Smooth muscle cell (in vitro differentiated cells): ENCODE measurements at regions not wholly inside any gene's neighbourhood (a gene's known extent, or its start where the extent isn't known, plus 50 kb on each side); places are given as distances from the start of the nearest gene placed in this dataset.

Source experiments
- DNase-seq: peaks from one replicate; lab custom pipeline; 2025; ENCODE audit not compliant: unreplicated experiment; lab: John Stamatoyannopoulos, UW
- H2AFZ ChIP-seq: fragments of 200-600 bp; sonication (generic); 2 replicates; pipeline ENCODE4 v1.6.0; 2016; ENCODE audit warnings: antibody characterized with exemption, low read depth, mild to moderate bottlenecking
- H3F3A ChIP-seq: fragments of 200-600 bp; sonication (generic); 2 replicates; pipeline ENCODE4 v1.6.0; 2017; ENCODE audit warnings: antibody characterized with exemption, low read depth
- H3K27ac ChIP-seq: fragments of 200-600 bp; sonication (generic); 2 replicates; pipeline ENCODE4 v1.5.1; 2016; ENCODE audit warnings: low read depth, mild to moderate bottlenecking
- H3K27me3 ChIP-seq: fragments of 200-600 bp; sonication (generic); 2 replicates; pipeline ENCODE4 v1.6.1; 2016; ENCODE audit warnings: low read depth, mild to moderate bottlenecking
- H3K36me3 ChIP-seq: fragments of 200-600 bp; sonication (generic); 2 replicates; pipeline ENCODE4 v1.5.1; 2016; ENCODE audit warnings: low read depth
- H3K4me1 ChIP-seq: fragments of 200-600 bp; sonication (generic); 2 replicates; pipeline ENCODE4 v1.5.1; 2016; ENCODE audit warnings: low read depth
- H3K4me2 ChIP-seq: fragments of 200-600 bp; sonication (generic); 2 replicates; pipeline ENCODE4 v1.6.0; 2016; ENCODE audit warnings: mild to moderate bottlenecking
- H3K4me3 ChIP-seq: fragments of 200-600 bp; sonication (generic); 2 replicates; pipeline ENCODE4 v1.5.1; 2016; ENCODE audit warnings: mild to moderate bottlenecking
- H3K79me2 ChIP-seq: fragments of 200-600 bp; sonication (generic); 2 replicates; pipeline ENCODE4 v1.6.0; 2016; ENCODE audit warnings: low read depth, mild to moderate bottlenecking
- H3K9ac ChIP-seq: fragments of 200-600 bp; sonication (generic); 2 replicates; pipeline ENCODE4 v1.6.0; 2016; ENCODE audit warnings: low read depth
- H3K9me3 ChIP-seq: fragments of 200-600 bp; sonication (generic); replicated peaks from 2 replicates; pipeline ENCODE4 v1.5.1; 2016; ENCODE audit warnings: low read depth
- H4K20me1 ChIP-seq: fragments of 200-600 bp; sonication (generic); 2 replicates; pipeline ENCODE4 v1.6.0; 2016; ENCODE audit warnings: low read depth
- CTCF ChIP-seq: fragments of 200-600 bp; sonication (generic); IDR thresholded peaks from 2 replicates; pipeline ENCODE4 v1.5.1; 2017; ENCODE audit warnings: borderline replicate concordance, mild to moderate bottlenecking, antibody characterized with exemption; ENCODE audit not compliant: insufficient read depth, poor library complexity, severe bottlenecking
- WGBS: methylation state at CpG from one replicate; pipeline ENCODE4 v1.1.7; 2016; ENCODE audit warnings: low lambda C conversion rate; 5-methylcytosine and 5-hydroxymethylcytosine counted together

- TF ChIP-seq CTCF = no peak
These were observed 115.0 kb downstream of the RIPK4 start for GRCh38 chr21:41651830-41652229.

GRCh38 chr21:41651406-41651805 is 115.4 kb downstream of the RIPK4 start:
- Histone ChIP-seq H3K36me3 (no peaks in the 10 kb centered on the region), H3K4me3 (no peak overlapping the region), H3K27me3 (no peaks in the 10 kb centered on the region), H3K4me1 (no peaks in the 10 kb centered on the region), H3F3A (no peaks in the 10 kb centered on the region), H2AFZ (no peak overlapping the region), H4K20me1 (no peaks in the 10 kb centered on the region), H3K4me2 (no peak overlapping the region), H3K9me3 (no peaks in the 10 kb centered on the region), H3K9ac (no peak overlapping the region), H3K27ac (no peak overlapping the region), H3K79me2 (no peaks in the 10 kb centered on the region)
- WGBS = 87% methylated on average over 8 of the region's 8 CpGs
- no peak for TF ChIP-seq CTCF
- no peak for DNase-seq

More at GRCh38 chr21:41651830-41652229, 115.0 kb downstream of the RIPK4 start:
- H3K79me2 ChIP-seq = no peaks in the 10 kb centered on the region
- no peak overlapping the region for H3K4me2 ChIP-seq
- no peaks in the 10 kb centered on the region for H3K9me3 ChIP-seq
- no peak overlapping the region for H3K9ac ChIP-seq
- no peaks in the 10 kb centered on the region for H3K4me1 ChIP-seq
- no peak overlapping the region for H3K4me3 ChIP-seq
- 91% methylated on average over 6 of the region's 6 CpGs for WGBS
- no peaks in the 10 kb centered on the region for H3K27me3 ChIP-seq
- H4K20me1 ChIP-seq = no peaks in the 10 kb centered on the region
- no peaks in the 10 kb centered on the region for H3K36me3 ChIP-seq
- no peaks in the 10 kb centered on the region for H3F3A ChIP-seq
- DNase-seq = no peak
- no peak overlapping the region for H3K27ac ChIP-seq
- H2AFZ ChIP-seq = no peak overlapping the region

- Histone ChIP-seq H2AFZ (no peak overlapping the region), H3K4me1 (no peaks in the 10 kb centered on the region), H3F3A (no peaks in the 10 kb centered on the region), H3K27me3 (no peaks in the 10 kb centered on the region), H3K79me2 (no peaks in the 10 kb centered on the region), H3K9ac (no peak overlapping the region), H3K36me3 (no peaks in the 10 kb centered on the region), H3K4me2 (no peak overlapping the region), H3K9me3 (no peaks in the 10 kb centered on the region), H3K27ac (no peak overlapping the region), H3K4me3 (no peak overlapping the region), H4K20me1 (no peaks in the 10 kb centered on the region)
- WGBS = 96% methylated on average over 19 of the region's 19 CpGs
- DNase-seq = no peak
- TF ChIP-seq CTCF = no peak
These were observed 116.2 kb downstream of the RIPK4 start for GRCh38 chr21:41650526-41651145.

GRCh38 chr21:41648591-41649031 is 118.2 kb downstream of the RIPK4 start:
- H4K20me1 ChIP-seq = no peaks in the 10 kb centered on the region
- no peaks in the 10 kb centered on the region for H3K79me2 ChIP-seq
- H3K27me3 ChIP-seq = no peaks in the 10 kb centered on the region
- no peak for TF ChIP-seq CTCF
- no peak overlapping the region for H3K9ac ChIP-seq
- no peaks in the 10 kb centered on the region for H3K36me3 ChIP-seq
- 36% methylated on average over 9 of the region's 9 CpGs for WGBS
- H2AFZ ChIP-seq = no peak overlapping the region
- H3K4me1 ChIP-seq = no peaks in the 10 kb centered on the region
- H3K4me3 ChIP-seq = no peak overlapping the region
- peaks cover 2% of the 10 kb centered on the region for H3F3A ChIP-seq
- peak overlapping the region; percentile 22 for H3K4me2 ChIP-seq
- H3K27ac ChIP-seq = peak overlapping the region; percentile 53
- no peak for DNase-seq
- H3K9me3 ChIP-seq = no peaks in the 10 kb centered on the region
